ENCODE measurements at regions not wholly inside any gene's neighbourhood (a gene's known extent, or its start where the extent isn't known, plus 50 kb on each side); places are given as distances from the start of the nearest gene placed in this dataset.

GRCh38 chr13:65854431-65854830, 1375.7 kb downstream of the PCDH9 start:
- TF ChIP-seq, protein P1, sequence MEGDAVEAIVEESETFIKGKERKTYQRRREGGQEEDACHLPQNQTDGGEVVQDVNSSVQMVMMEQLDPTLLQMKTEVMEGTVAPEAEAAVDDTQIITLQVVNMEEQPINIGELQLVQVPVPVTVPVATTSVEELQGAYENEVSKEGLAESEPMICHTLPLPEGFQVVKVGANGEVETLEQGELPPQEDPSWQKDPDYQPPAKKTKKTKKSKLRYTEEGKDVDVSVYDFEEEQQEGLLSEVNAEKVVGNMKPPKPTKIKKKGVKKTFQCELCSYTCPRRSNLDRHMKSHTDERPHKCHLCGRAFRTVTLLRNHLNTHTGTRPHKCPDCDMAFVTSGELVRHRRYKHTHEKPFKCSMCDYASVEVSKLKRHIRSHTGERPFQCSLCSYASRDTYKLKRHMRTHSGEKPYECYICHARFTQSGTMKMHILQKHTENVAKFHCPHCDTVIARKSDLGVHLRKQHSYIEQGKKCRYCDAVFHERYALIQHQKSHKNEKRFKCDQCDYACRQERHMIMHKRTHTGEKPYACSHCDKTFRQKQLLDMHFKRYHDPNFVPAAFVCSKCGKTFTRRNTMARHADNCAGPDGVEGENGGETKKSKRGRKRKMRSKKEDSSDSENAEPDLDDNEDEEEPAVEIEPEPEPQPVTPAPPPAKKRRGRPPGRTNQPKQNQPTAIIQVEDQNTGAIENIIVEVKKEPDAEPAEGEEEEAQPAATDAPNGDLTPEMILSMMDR (IDR thresholded peaks at IDR 0.05; ENCODE audit: extremely low read depth in 1 of 2, insufficient read depth in 1 of 2, low read depth in 1 of 2, low read length in 2 of 2): no peak
- TF ChIP-seq POLR2A (IDR thresholded peaks at IDR 0.05; ENCODE audit: low read depth, low read length) (no peak), GATA2 (IDR thresholded peaks at IDR 0.05; ENCODE audit: insufficient read depth, insufficient read length, low read depth, low read length) (no peak), FOS (IDR thresholded peaks at IDR 0.05; ENCODE audit: borderline replicate concordance, insufficient read depth, low read length) (no peak), MYC (IDR thresholded peaks at IDR 0.05; ENCODE audit: low read depth, low read length) (no peak), EZH2 (IDR thresholded peaks at IDR 0.05; ENCODE audit: borderline replicate concordance, low read depth, low read length, severe bottlenecking) (no peak), POLR2AphosphoS5 (IDR thresholded peaks at IDR 0.05; ENCODE audit: insufficient read depth, low read depth, low read length) (no peak)
- TF ChIP-seq, protein P2, sequence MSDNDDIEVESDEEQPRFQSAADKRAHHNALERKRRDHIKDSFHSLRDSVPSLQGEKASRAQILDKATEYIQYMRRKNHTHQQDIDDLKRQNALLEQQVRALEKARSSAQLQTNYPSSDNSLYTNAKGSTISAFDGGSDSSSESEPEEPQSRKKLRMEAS (IDR thresholded peaks at IDR 0.05; ENCODE audit: insufficient read depth, insufficient read length): no peak

Data from endothelial cell of umbilical vein (primary cell).